CD4-positive, alpha-beta T cell treated with Interferon alpha-2 for 1 hour (primary cell): ENCODE measurements at regions not wholly inside any gene's neighbourhood (a gene's known extent, or its start where the extent isn't known, plus 50 kb on each side); places are given as distances from the start of the nearest gene placed in this dataset.
A peak's percentile ranks its signal among the peaks of the same experiment; 100 is the strongest.
"Not testable (repeated sequence)": the region's sequence is repeated elsewhere in the genome, so short reads cannot be mapped to it uniquely, and the experiment has no call there.

Experiments
- DNase-seq, 2 donors: peaks; one replicate each; pipeline ENCODE4 v3.0.0-alpha.2; 2020 to 2022

GRCh38 chr10:71086439-71087080, 125.8 kb upstream of the UNC5B start:
- no peak for DNase-seq

- no peak for DNase-seq
These were observed 124.7 kb upstream of the UNC5B start for GRCh38 chr10:71087622-71088021.

GRCh38 chr10:71088054-71088453, 124.3 kb upstream of the UNC5B start:
- DNase-seq: no peak

GRCh38 chr10:71088578-71088977, 123.8 kb upstream of the UNC5B start:
- not testable (repeated sequence) for DNase-seq

GRCh38 chr10:71089162-71089561, 123.2 kb upstream of the UNC5B start:
- no peak for DNase-seq

- no peak for DNase-seq
These were observed 122.0 kb upstream of the UNC5B start for GRCh38 chr10:71090330-71090729.

GRCh38 chr10:71090801-71091200, 121.6 kb upstream of the UNC5B start:
- no peak for DNase-seq

- no peak for DNase-seq
These were observed 119.5 kb upstream of the UNC5B start for GRCh38 chr10:71092812-71093401.

- DNase-seq: no peak
These were observed 118.8 kb upstream of the UNC5B start for GRCh38 chr10:71093531-71093930.

GRCh38 chr10:71094712-71095390, 117.5 kb upstream of the UNC5B start:
- DNase-seq: no peak

GRCh38 chr10:71099731-71100361, 112.5 kb upstream of the UNC5B start:
- no peak for DNase-seq

GRCh38 chr10:71103961-71104360, 108.4 kb upstream of the UNC5B start:
- DNase-seq: no peak

- peak in 1 of 2 donors; percentile 16 for DNase-seq
These were observed 106.2 kb upstream of the UNC5B start for GRCh38 chr10:71106151-71106550.

- not testable (repeated sequence) for DNase-seq
These were observed 105.3 kb upstream of the UNC5B start for GRCh38 chr10:71107117-71107516.

- DNase-seq: not testable (repeated sequence)
These were observed 104.3 kb upstream of the UNC5B start for GRCh38 chr10:71108042-71108441.

GRCh38 chr10:71112138-71112785, 100.1 kb upstream of the UNC5B start:
- no peak for DNase-seq

- no peak for DNase-seq
These were observed 95.9 kb upstream of the UNC5B start for GRCh38 chr10:71116426-71116825.

- not testable (repeated sequence) for DNase-seq
These were observed 94.8 kb upstream of the UNC5B start for GRCh38 chr10:71117589-71117988.

- DNase-seq: no peak
These were observed 89.3 kb upstream of the UNC5B start for GRCh38 chr10:71123023-71123422.

- no peak for DNase-seq
These were observed 87.2 kb upstream of the UNC5B start for GRCh38 chr10:71124921-71125748.

- DNase-seq: no peak
These were observed 86.6 kb upstream of the UNC5B start for GRCh38 chr10:71125749-71126107.

- no peak for DNase-seq
These were observed 85.9 kb upstream of the UNC5B start for GRCh38 chr10:71126432-71126831.
